Left lung (tissue), 4 donors: ENCODE measurements at regions not wholly inside any gene's neighbourhood (a gene's known extent, or its start where the extent isn't known, plus 50 kb on each side); places are given as distances from the start of the nearest gene placed in this dataset.

Source experiments
- ATAC-seq: fragments of 200-7000 bp; cut with Tn5 transposase; one replicate; pipeline ENCODE4 v1.9.1; 2020; ENCODE audit warnings: moderate library complexity
- DNase-seq, 4 donors: peaks; one replicate each; pipeline ENCODE4 v3.0.0-alpha.2; 2013 to 2020
- H3K27ac ChIP-seq, 2 donors: fragments of 200-600 bp; sonication (generic) in 1 of 2; one replicate each; pipeline versions ENCODE4 v1.5.0 to v1.8.0; 2020 to 2021
- H3K27me3 ChIP-seq, 2 donors: fragments of 200-600 bp; sonication (generic) in 1 of 2; one replicate each; pipeline versions ENCODE4 v1.5.0 to v1.8.0; 2020 to 2021
- H3K36me3 ChIP-seq, 2 donors: fragments of 200-600 bp; sonication (generic) in 1 of 2; one replicate each; pipeline versions ENCODE4 v1.5.0 to v1.8.0; 2020 to 2021
- H3K4me1 ChIP-seq, 2 donors: fragments of 200-600 bp; one replicate each; pipeline ENCODE4 v1.8.0; 2021
- H3K4me3 ChIP-seq, 2 donors: fragments of 200-600 bp; sonication (generic) in 1 of 2; one replicate each; pipeline versions ENCODE4 v1.5.0 to v1.8.0; 2020 to 2021; ENCODE audit warnings: mild to moderate bottlenecking in 1 of 2
- H3K9me3 ChIP-seq, 2 donors: fragments of 200-600 bp; sonication (generic) in 1 of 2; one replicate each; pipeline versions ENCODE4 v1.5.0 to v1.8.0; 2020 to 2021
- CTCF ChIP-seq, 2 donors: fragments of 200-600 bp; sonication (generic) in 1 of 2; IDR thresholded peaks; one replicate each; pipeline versions ENCODE4 v1.5.0 to v1.8.0; 2021; ENCODE audit warnings: antibody characterized with exemption in 2 of 2
- intact Hi-C, 2 donors: fragments of 100-400 bp; cut with DNase I; formaldehyde crosslinking; loops; one replicate each; pipeline versions ENCODE4 v1.11.2 to v1.14.2; 2022
- donor health status: DM: no; HTN: yes; CAD: no.
- donor health status: DM: no; HTN: no; CAD: no.

- DNase-seq: no peak
- no peak for ATAC-seq
- no peak for TF ChIP-seq CTCF (IDR thresholded peaks at IDR 0.05)
- Histone ChIP-seq H3K27me3 (no peaks in the 10 kb centered on the region), H3K4me3 (no peak overlapping the region), H3K27ac (no peak overlapping the region), H3K9me3 (peaks cover 0 to 23% of the 10 kb centered on the region in 2 donors), H3K36me3 (no peaks in the 10 kb centered on the region), H3K4me1 (no peaks in the 10 kb centered on the region)
- intact Hi-C loops: no loop called here
Measured at GRCh38 chr2:67540962-67541361, 143.8 kb downstream of the ETAA1 start.

- DNase-seq (no peak), ATAC-seq (no peak)
- H3K9me3 ChIP-seq: peaks cover 0 to 18% of the 10 kb centered on the region in 2 donors
- intact Hi-C loops: no loop called here
- no peak for TF ChIP-seq CTCF (IDR thresholded peaks at IDR 0.05)
- H3K27ac ChIP-seq: no peak overlapping the region
- H3K4me1 ChIP-seq: no peaks in the 10 kb centered on the region
- H3K27me3 ChIP-seq: no peaks in the 10 kb centered on the region
- no peaks in the 10 kb centered on the region for H3K36me3 ChIP-seq
- H3K4me3 ChIP-seq: no peak overlapping the region
Measured at GRCh38 chr2:67544286-67544685, 147.2 kb downstream of the ETAA1 start.

DNA sequence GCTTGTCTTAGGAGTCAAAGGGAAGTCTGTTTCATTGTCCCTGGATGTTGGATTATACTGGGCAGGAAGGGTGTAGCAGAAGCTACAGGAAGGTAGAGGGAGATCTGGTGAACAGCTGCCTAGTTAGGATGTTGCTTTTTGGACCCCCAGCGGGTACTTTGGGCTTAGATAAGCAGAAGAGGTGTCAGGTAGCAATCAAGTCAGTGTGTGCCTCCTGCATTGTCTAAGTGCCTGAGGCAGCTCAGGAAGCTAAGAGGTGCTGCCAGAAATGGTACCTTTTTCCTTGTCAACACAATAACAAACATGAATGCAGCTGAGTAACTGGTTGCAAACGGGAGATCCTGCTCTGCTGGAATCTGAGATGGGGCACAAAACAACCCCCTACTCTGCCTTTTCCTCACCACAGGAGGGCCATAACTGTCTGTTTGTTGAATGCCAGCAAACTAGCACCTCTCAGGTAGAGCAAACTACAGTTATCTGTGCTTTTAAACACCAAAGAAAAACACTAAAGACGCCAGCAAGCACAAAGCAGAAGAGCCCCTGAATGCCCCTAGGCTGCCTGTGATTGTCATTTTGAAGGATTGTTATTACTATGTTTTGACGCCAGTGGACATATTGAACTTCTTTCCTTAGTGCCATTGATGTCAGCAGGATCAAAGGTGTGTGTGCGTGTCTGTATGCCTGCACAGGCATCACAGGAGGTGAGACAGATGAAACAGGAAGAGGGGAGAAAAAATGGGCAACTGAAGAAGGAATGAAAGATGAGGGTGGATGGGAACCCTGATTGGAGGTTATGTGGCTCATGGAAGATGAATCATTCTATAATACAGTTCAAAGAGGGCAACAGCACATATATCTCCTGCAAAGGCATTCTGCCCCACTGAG is 151.4 kb downstream of the ETAA1 start:
- DNase-seq (no peak), ATAC-seq (no peak)
- no peaks in the 10 kb centered on the region for H3K36me3 ChIP-seq
- peaks cover 0 to 6% of the 10 kb centered on the region in 2 donors for H3K9me3 ChIP-seq
- no peaks in the 10 kb centered on the region for H3K4me1 ChIP-seq
- no peaks in the 10 kb centered on the region for H3K27me3 ChIP-seq
- intact Hi-C loops: no loop called here
- H3K27ac ChIP-seq: no peak overlapping the region
- H3K4me3 ChIP-seq: no peak overlapping the region
- TF ChIP-seq CTCF (IDR thresholded peaks at IDR 0.05): no peak

DNA sequence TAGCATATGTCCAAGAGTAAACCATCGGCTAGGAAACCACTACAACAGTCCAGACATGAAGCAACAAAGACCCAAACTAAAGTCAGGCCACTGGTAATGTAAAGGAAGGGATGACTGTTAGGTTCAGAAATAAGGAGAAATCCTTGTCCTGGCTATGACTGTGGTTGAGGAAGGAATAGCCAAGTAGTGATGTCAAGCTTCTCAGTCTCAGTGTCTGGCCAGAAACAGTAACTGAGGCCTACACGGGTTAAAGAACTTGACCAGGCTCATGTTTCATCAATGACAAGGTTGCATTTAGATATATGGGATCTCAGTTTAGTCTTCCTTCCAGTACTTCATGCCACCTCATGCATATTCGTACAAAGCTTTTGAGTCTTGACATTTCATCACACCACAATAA is 162.0 kb downstream of the ETAA1 start:
- ATAC-seq: no peak
- intact Hi-C loops: no loop called here

More for the DNA sequence above, 162.0 kb downstream of the ETAA1 start:
- no peaks in the 10 kb centered on the region for H3K4me1 ChIP-seq
- DNase-seq: no peak
- no peaks in the 10 kb centered on the region for H3K27me3 ChIP-seq
- no peak overlapping the region for H3K27ac ChIP-seq
- no peak overlapping the region for H3K4me3 ChIP-seq
- H3K9me3 ChIP-seq: no peaks in the 10 kb centered on the region
- no peaks in the 10 kb centered on the region for H3K36me3 ChIP-seq
- TF ChIP-seq CTCF (IDR thresholded peaks at IDR 0.05): no peak
